HCT116 (cell line): ENCODE measurements at regions not wholly inside any gene's neighbourhood (a gene's known extent, or its start where the extent isn't known, plus 50 kb on each side); places are given as distances from the start of the nearest gene placed in this dataset.

Experiments used
- ATAC-seq: fragments of 200-7000 bp; cut with Tn5 transposase; 2 replicates; pipeline ENCODE4 v1.9.1; 2020; ENCODE audit warnings: mild to moderate bottlenecking, moderate library complexity
- BruUV-seq: library from RNA; stranded (reverse); fragments of 400-500 nt; replicated peaks from 2 replicates; lab custom pipeline; 2021; lab: Mats Ljungman, UMichigan
- CTCF ChIA-PET: fragments of 300-600 bp; sonication (Branson Sonifier 250); formaldehyde crosslinking; loops from one replicate; lab custom pipeline; 2021; ENCODE audit warnings: antibody characterized with exemption; lab: Charles Lee
- POLR2A ChIA-PET: fragments of 300-600, 350-600 bp; sonication (Branson Sonifier 250); formaldehyde crosslinking; loops from one replicate; lab custom pipeline; 2021; ENCODE audit warnings: antibody characterized with exemption; lab: Charles Lee
- RAD21 ChIA-PET, 2 experiments: fragments of 300-600 bp; sonication (Branson Sonifier 250); formaldehyde crosslinking; loops; one replicate each; lab custom pipeline; 2023; ENCODE audit warnings: low total read pairs in 2 of 2; ENCODE audit not compliant: uncharacterized antibody in 2 of 2, unreplicated experiment in 2 of 2, low non-redundant PET in 1 of 2; lab: Charles Lee
- DNase-seq: peaks from one replicate; pipeline ENCODE4 v3.0.0-alpha.2; 2010; ENCODE audit warnings: low read depth, low spot score
- H2AFZ ChIP-seq: fragments of 200-600 bp; shearing (Covaris generic), sonication (generic); 2 replicates; pipeline ENCODE4 v1.6.1; 2017; ENCODE audit warnings: low read depth, mixed run types, mixed read lengths, antibody characterized with exemption, low read length; ENCODE audit not compliant: poor library complexity, severe bottlenecking
- H3K27ac ChIP-seq: 2 replicates; pipeline ENCODE4 v1.5.1; 2012; ENCODE audit warnings: low read depth, low read length
- H3K27me3 ChIP-seq: fragments of 200-600 bp; sonication (generic); 2 replicates; pipeline ENCODE4 v1.6.1; 2016; ENCODE audit warnings: mixed run types, low read length, mixed read lengths; ENCODE audit not compliant: insufficient read depth
- H3K36me3 ChIP-seq, 2 experiments: fragments of 200-500 bp in 1 of 2; fragments of 200-600 bp in 1 of 2; sonication (Bioruptor generic) in 1 of 2; sonication (generic) in 1 of 2; 2 replicates each; pipeline versions ENCODE4 v1.5.1 to v1.6.1; 2014 to 2016; ENCODE audit warnings: low read length in 2 of 2, inconsistent platforms in 1 of 2, mixed read lengths in 1 of 2, mixed run types in 1 of 2; ENCODE audit not compliant: insufficient read depth in 2 of 2, control insufficient read depth in 1 of 2
- H3K4me1 ChIP-seq, 2 experiments: fragments of 200-600 bp in 1 of 2; sonication (generic) in 1 of 2; 2 replicates each; pipeline versions ENCODE4 v1.5.1 to v1.6.1; 2012 to 2017; ENCODE audit warnings: low read length in 2 of 2, inconsistent platforms in 1 of 2, mild to moderate bottlenecking in 1 of 2, mixed read lengths in 1 of 2, mixed run types in 1 of 2, moderate library complexity in 1 of 2; ENCODE audit not compliant: insufficient read depth in 2 of 2, control insufficient read depth in 1 of 2
- H3K4me2 ChIP-seq: fragments of 200-600 bp; sonication (generic); 2 replicates; pipeline ENCODE4 v1.6.1; 2017; ENCODE audit warnings: mixed run types, low read length, mixed read lengths
- H3K4me3 ChIP-seq, 2 experiments: fragments of 200-600 bp in 1 of 2; sonication (generic) in 1 of 2; replicated peaks in 1 of 2; 2 replicates each; pipeline ENCODE4 v1.5.1; 2011 to 2016; ENCODE audit warnings: low read length in 2 of 2, control low read depth in 1 of 2, low read depth in 1 of 2, mild to moderate bottlenecking in 1 of 2, mixed read lengths in 1 of 2, mixed run types in 1 of 2
- H3K79me2 ChIP-seq: fragments of 200-600 bp; sonication (generic); 2 replicates; pipeline ENCODE4 v1.6.1; 2017; ENCODE audit warnings: mild to moderate bottlenecking, mixed run types, low read length, moderate library complexity, mixed read lengths; ENCODE audit not compliant: insufficient read depth
- H3K9ac ChIP-seq: fragments of 200-600 bp; sonication (generic); 2 replicates; pipeline ENCODE4 v1.6.1; 2016; ENCODE audit warnings: low read length, mixed read lengths
- H3K9me2 ChIP-seq: fragments of 200-600 bp; sonication (generic), shearing (Covaris generic); 2 replicates; pipeline ENCODE4 v1.6.1; 2017; ENCODE audit warnings: mixed run types, mild to moderate bottlenecking, moderate library complexity; ENCODE audit not compliant: insufficient read depth
- H3K9me3 ChIP-seq, 2 experiments: fragments of 200-500 bp in 1 of 2; fragments of 200-600 bp in 1 of 2; sonication (Bioruptor generic) in 1 of 2; sonication (generic) in 1 of 2; 2 replicates each; pipeline ENCODE4 v1.6.1; 2014 to 2017; ENCODE audit warnings: low read length in 2 of 2, mixed read lengths in 2 of 2, inconsistent platforms in 1 of 2, low read depth in 1 of 2, mild to moderate bottlenecking in 1 of 2, mixed run types in 1 of 2, moderate library complexity in 1 of 2; ENCODE audit not compliant: control insufficient read depth in 1 of 2, insufficient read depth in 1 of 2
- H4K20me1 ChIP-seq: fragments of 200-600 bp; sonication (generic), shearing (Covaris generic); 2 replicates; pipeline ENCODE4 v1.6.1; 2017; ENCODE audit warnings: mixed run types, mild to moderate bottlenecking, moderate library complexity; ENCODE audit not compliant: insufficient read depth
- ATF3 ChIP-seq: IDR thresholded peaks from 2 replicates; pipeline ENCODE4 v1.6.1; 2012
- EGR1 ChIP-seq: IDR thresholded peaks from 2 replicates; pipeline ENCODE4 v1.6.1; 2012; ENCODE audit warnings: low read depth
- ELF1 ChIP-seq: IDR thresholded peaks from 2 replicates; pipeline ENCODE4 v1.6.1; 2012; ENCODE audit warnings: low read depth, borderline replicate concordance
- EZH2 ChIP-seq: fragments of 200-600 bp; sonication (generic); IDR thresholded peaks from 2 replicates; pipeline ENCODE4 v1.6.1; 2017; ENCODE audit warnings: antibody characterized with exemption, mixed run types
- EZH2phosphoT487 ChIP-seq: fragments of 200-600 bp; IDR thresholded peaks from 2 replicates; pipeline ENCODE4 v1.6.1; 2018; ENCODE audit warnings: antibody characterized with exemption, borderline replicate concordance
- JUND ChIP-seq: IDR thresholded peaks from 2 replicates; pipeline ENCODE4 v1.6.1; 2012
- POLR2AphosphoS5 ChIP-seq: IDR thresholded peaks from 2 replicates; pipeline ENCODE4 v1.6.1; 2011; ENCODE audit warnings: mild to moderate bottlenecking, low read depth, low read length, moderate library complexity
- RAD21 ChIP-seq: IDR thresholded peaks from 2 replicates; pipeline ENCODE4 v1.6.1; 2012; ENCODE audit warnings: low read depth, mild to moderate bottlenecking
- SIN3A ChIP-seq: IDR thresholded peaks from 2 replicates; pipeline ENCODE4 v1.6.1; 2012; ENCODE audit warnings: low read depth
- SP1 ChIP-seq: IDR thresholded peaks from 2 replicates; pipeline ENCODE4 v1.6.1; 2012; ENCODE audit warnings: low read depth
- SRF ChIP-seq: IDR thresholded peaks from 2 replicates; pipeline ENCODE4 v1.6.1; 2012; ENCODE audit warnings: low read depth
- TCF7L2 ChIP-seq: IDR thresholded peaks from 2 replicates; pipeline ENCODE4 v1.7.0; 2011; ENCODE audit warnings: borderline replicate concordance, inconsistent platforms; ENCODE audit not compliant: insufficient read depth, insufficient read length; ENCODE audit errors: extremely low read depth
- YY1 ChIP-seq: IDR thresholded peaks from 2 replicates; pipeline ENCODE4 v1.6.1; 2011; ENCODE audit warnings: low read length, low read depth, moderate library complexity, mild to moderate bottlenecking; ENCODE audit not compliant: insufficient replicate concordance; ENCODE audit errors: extremely low read depth
- ZBTB33 ChIP-seq: IDR thresholded peaks from 2 replicates; pipeline ENCODE4 v1.6.1; 2011; ENCODE audit warnings: mild to moderate bottlenecking, low read length, moderate library complexity; ENCODE audit not compliant: insufficient replicate concordance; ENCODE audit errors: extremely low read depth
- intact Hi-C: fragments of 100-400 bp; cut with micrococcal nuclease; formaldehyde crosslinking; loops from 2 replicates; pipeline ENCODE4 v1.10.0; 2022
- TF ChIP-seq, protein P1 (sequence below), 3 experiments: fragments of 200-600 bp in 1 of 3; sonication (generic) in 1 of 3; IDR thresholded peaks in 2 of 3; conservative IDR thresholded peaks in 1 of 3; 2 replicates each; pipeline ENCODE4 v1.5.1; 2012 to 2017; ENCODE audit warnings: low read depth in 2 of 3, low read length in 2 of 3, antibody characterized with exemption in 1 of 3, borderline replicate concordance in 1 of 3, control low read depth in 1 of 3, mild to moderate bottlenecking in 1 of 3, mixed read lengths in 1 of 3, mixed run types in 1 of 3, moderate library complexity in 1 of 3; ENCODE audit not compliant: insufficient read depth in 1 of 3
- TF ChIP-seq, protein P2 (sequence below): IDR thresholded peaks from 2 replicates; pipeline ENCODE4 v1.6.1; 2012

- intact Hi-C loops, result no loop called here
- TF ChIP-seq, protein P1, sequence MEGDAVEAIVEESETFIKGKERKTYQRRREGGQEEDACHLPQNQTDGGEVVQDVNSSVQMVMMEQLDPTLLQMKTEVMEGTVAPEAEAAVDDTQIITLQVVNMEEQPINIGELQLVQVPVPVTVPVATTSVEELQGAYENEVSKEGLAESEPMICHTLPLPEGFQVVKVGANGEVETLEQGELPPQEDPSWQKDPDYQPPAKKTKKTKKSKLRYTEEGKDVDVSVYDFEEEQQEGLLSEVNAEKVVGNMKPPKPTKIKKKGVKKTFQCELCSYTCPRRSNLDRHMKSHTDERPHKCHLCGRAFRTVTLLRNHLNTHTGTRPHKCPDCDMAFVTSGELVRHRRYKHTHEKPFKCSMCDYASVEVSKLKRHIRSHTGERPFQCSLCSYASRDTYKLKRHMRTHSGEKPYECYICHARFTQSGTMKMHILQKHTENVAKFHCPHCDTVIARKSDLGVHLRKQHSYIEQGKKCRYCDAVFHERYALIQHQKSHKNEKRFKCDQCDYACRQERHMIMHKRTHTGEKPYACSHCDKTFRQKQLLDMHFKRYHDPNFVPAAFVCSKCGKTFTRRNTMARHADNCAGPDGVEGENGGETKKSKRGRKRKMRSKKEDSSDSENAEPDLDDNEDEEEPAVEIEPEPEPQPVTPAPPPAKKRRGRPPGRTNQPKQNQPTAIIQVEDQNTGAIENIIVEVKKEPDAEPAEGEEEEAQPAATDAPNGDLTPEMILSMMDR (IDR thresholded peaks at IDR 0.05 in 2 of 3, conservative IDR thresholded peaks at IDR 0.05 in 1 of 3; ENCODE audit: borderline replicate concordance in 1 of 3, insufficient read depth in 1 of 3, low read depth in 2 of 3, low read length in 2 of 3), result no peak
- no peak for TF ChIP-seq EZH2phosphoT487
- no peak for TF ChIP-seq RAD21
- TF ChIP-seq EGR1, result no peak
- no peak for TF ChIP-seq SIN3A
- no peak for TF ChIP-seq EZH2
- no peak for TF ChIP-seq ZBTB33
- no peak for TF ChIP-seq ELF1
- TF ChIP-seq SP1, result no peak
- TF ChIP-seq YY1, result no peak
- TF ChIP-seq JUND, result no peak
- TF ChIP-seq ATF3, result no peak
- no peak for TF ChIP-seq TCF7L2
- no peak for TF ChIP-seq SRF
- TF ChIP-seq POLR2AphosphoS5, result no peak
- TF ChIP-seq, protein P2, sequence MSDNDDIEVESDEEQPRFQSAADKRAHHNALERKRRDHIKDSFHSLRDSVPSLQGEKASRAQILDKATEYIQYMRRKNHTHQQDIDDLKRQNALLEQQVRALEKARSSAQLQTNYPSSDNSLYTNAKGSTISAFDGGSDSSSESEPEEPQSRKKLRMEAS, result no peak
- BruUV-seq, result no TSS peak
- no peak overlapping the region for H3K4me2 ChIP-seq
- no peak overlapping the region for H3K4me3 ChIP-seq
- H3K9me3 ChIP-seq, result no peaks in the 10 kb centered on the region
- no peaks in the 10 kb centered on the region for H3K9me2 ChIP-seq
- ATAC-seq (no peak), DNase-seq (no peak)
- no peaks in the 10 kb centered on the region for H3K79me2 ChIP-seq
- H4K20me1 ChIP-seq, result no peaks in the 10 kb centered on the region
- ChIA-PET RAD21 (no interaction called here), CTCF (no interaction called here), POLR2A (no interaction called here)
- no peaks in the 10 kb centered on the region for H3K4me1 ChIP-seq
- H3K9ac ChIP-seq, result no peak overlapping the region
- H2AFZ ChIP-seq, result no peak overlapping the region
- no peak overlapping the region for H3K27ac ChIP-seq
- H3K36me3 ChIP-seq, result no peaks in the 10 kb centered on the region
- no peaks in the 10 kb centered on the region for H3K27me3 ChIP-seq
Measured at GRCh38 chr5:86152988-86153560, 464.7 kb upstream of the COX7C start.
